ENCODE measurements at regions not wholly inside any gene's neighbourhood (a gene's known extent, or its start where the extent isn't known, plus 50 kb on each side); places are given as distances from the start of the nearest gene placed in this dataset.

- TF ChIP-seq POLR2AphosphoS5 (IDR thresholded peaks at IDR 0.05; ENCODE audit: low read depth, low read length): no peak
- no peak overlapping the region for H2AFZ ChIP-seq (ENCODE audit: low read depth)
These were observed 63.0 kb downstream of the HOXA1 start for GRCh38 chr7:27032839-27033238.

GRCh38 chr7:27031289-27032172 is 64.3 kb downstream of the HOXA1 start:
- Histone ChIP-seq H3F3A (replicated peaks; ENCODE audit: insufficient read depth) (peaks cover 8% of the 10 kb centered on the region), H3K79me2 (ENCODE audit: insufficient read depth) (no peaks in the 10 kb centered on the region), H3K9ac (no peak overlapping the region), H3K9me3 (no peaks in the 10 kb centered on the region), H3K36me3 (replicated peaks in 1 of 2; ENCODE audit: control insufficient read depth in 1 of 2, insufficient read depth in 2 of 2, low read length in 1 of 2) (no peaks in the 10 kb centered on the region), H3K27ac (ENCODE audit: low read depth in 2 of 2, low read length in 1 of 2) (no peak overlapping the region), H2AFZ (ENCODE audit: low read depth) (peak overlapping the region; percentile 16; the same call in 1 of the 2 replicates), H3K27me3 (ENCODE audit: insufficient read depth) (peaks cover 26% of the 10 kb centered on the region; the same call in 1 of the 2 replicates), H3K4me3 (ENCODE audit: low read depth in 2 of 2, low read length in 1 of 2) (no peak overlapping the region), H4K20me1 (ENCODE audit: insufficient read depth) (no peaks in the 10 kb centered on the region), H3K4me1 (ENCODE audit: control insufficient read depth in 1 of 2, insufficient read depth in 2 of 2, low read depth in 1 of 2, low read length in 1 of 2) (no peaks in the 10 kb centered on the region), H3K4me2 (no peak overlapping the region), H3K9me2 (no peaks in the 10 kb centered on the region)
- ChIA-PET POLR2A (no interaction called here), CTCF (interaction anchor here (0.9 to 1.3 kb wide), 2 partner anchors 15 to 178 kb away, joined by 3 read pairs; no protein-coding TSS in a partner anchor)
- WGBS (ENCODE audit: low lambda C conversion rate): 18% methylated on average over 8 of the region's 8 CpGs
- DNase-seq: no peak
- no peak for TF ChIP-seq TEAD4 (IDR thresholded peaks at IDR 0.05; ENCODE audit: borderline replicate concordance, insufficient read depth)

More at GRCh38 chr7:27032839-27033238, 63.0 kb downstream of the HOXA1 start:
- H3K4me1 ChIP-seq (ENCODE audit: control insufficient read depth in 1 of 2, insufficient read depth in 2 of 2, low read depth in 1 of 2, low read length in 1 of 2): no peaks in the 10 kb centered on the region
- H3K36me3 ChIP-seq (replicated peaks in 1 of 2; ENCODE audit: control insufficient read depth in 1 of 2, insufficient read depth in 2 of 2, low read length in 1 of 2): no peaks in the 10 kb centered on the region
- H3K79me2 ChIP-seq (ENCODE audit: insufficient read depth): no peaks in the 10 kb centered on the region
- no peak overlapping the region for H3K27ac ChIP-seq (ENCODE audit: low read depth in 2 of 2, low read length in 1 of 2)
- H3K9ac ChIP-seq: no peak overlapping the region
- 3% methylated on average over 1 of the region's 1 CpG for WGBS (ENCODE audit: low lambda C conversion rate)
- no peak overlapping the region for H3K4me3 ChIP-seq (ENCODE audit: low read depth in 2 of 2, low read length in 1 of 2)
- POLR2A ChIA-PET: no interaction called here
- no peaks in the 10 kb centered on the region for H4K20me1 ChIP-seq (ENCODE audit: insufficient read depth)
- H3K27me3 ChIP-seq (ENCODE audit: insufficient read depth): peaks cover 15% of the 10 kb centered on the region; the same call in 1 of the 2 replicates
- no peaks in the 10 kb centered on the region for H3K9me2 ChIP-seq
- CTCF ChIA-PET: no interaction called here
- no peaks in the 10 kb centered on the region for H3K9me3 ChIP-seq
- H3K4me2 ChIP-seq: no peak overlapping the region
- no peak for DNase-seq
- peaks cover 8% of the 10 kb centered on the region for H3F3A ChIP-seq (replicated peaks; ENCODE audit: insufficient read depth)

GRCh38 chr7:27030393-27031050 is 65.3 kb downstream of the HOXA1 start:
- Histone ChIP-seq H3K9me2 (no peaks in the 10 kb centered on the region), H3F3A (replicated peaks; ENCODE audit: insufficient read depth) (peaks cover 8% of the 10 kb centered on the region), H3K9ac (no peak overlapping the region), H3K4me3 (ENCODE audit: low read depth in 2 of 2, low read length in 1 of 2) (no peak overlapping the region), H3K4me2 (no peak overlapping the region), H3K9me3 (no peaks in the 10 kb centered on the region), H3K79me2 (ENCODE audit: insufficient read depth) (no peaks in the 10 kb centered on the region), H4K20me1 (ENCODE audit: insufficient read depth) (no peaks in the 10 kb centered on the region), H3K27me3 (ENCODE audit: insufficient read depth) (peaks cover 30% of the 10 kb centered on the region; the same call in 1 of the 2 replicates), H2AFZ (ENCODE audit: low read depth) (no peak overlapping the region), H3K4me1 (ENCODE audit: control insufficient read depth in 1 of 2, insufficient read depth in 2 of 2, low read depth in 1 of 2, low read length in 1 of 2) (no peaks in the 10 kb centered on the region), H3K36me3 (replicated peaks in 1 of 2; ENCODE audit: control insufficient read depth in 1 of 2, insufficient read depth in 2 of 2, low read length in 1 of 2) (no peaks in the 10 kb centered on the region), H3K27ac (ENCODE audit: low read depth in 2 of 2, low read length in 1 of 2) (no peak overlapping the region)
- 51% methylated on average over 7 of the region's 7 CpGs for WGBS (ENCODE audit: low lambda C conversion rate)
- TF ChIP-seq GATA2 (CRISPR knock-in tag; IDR thresholded peaks at IDR 0.05): no peak
- no peak for TF ChIP-seq SMC3 (IDR thresholded peaks at IDR 0.05; ENCODE audit: low read depth, low read length)
- no peak for TF ChIP-seq USF1 (IDR thresholded peaks at IDR 0.05; ENCODE audit: borderline replicate concordance, low read depth)
- TF ChIP-seq MAX (IDR thresholded peaks at IDR 0.05; ENCODE audit: low read depth): no peak
- TF ChIP-seq JUND (IDR thresholded peaks at IDR 0.05): no peak
- TF ChIP-seq EP300 (IDR thresholded peaks at IDR 0.05; ENCODE audit: borderline replicate concordance in 1 of 2, low read depth in 1 of 2, low read length in 1 of 2): no peak
- DNase-seq: no peak
- ChIA-PET CTCF (interaction anchor here (1.7 kb wide), 1 partner anchor 8 kb away, joined by 4 read pairs; no protein-coding TSS in a partner anchor), POLR2A (no interaction called here)
